Small intestine (tissue), 7 donors: ENCODE measurements at regions not wholly inside any gene's neighbourhood (a gene's known extent, or its start where the extent isn't known, plus 50 kb on each side); places are given as distances from the start of the nearest gene placed in this dataset.

Source experiments
- DNase-seq, 2 donors: peaks; one replicate each; pipeline versions ENCODE4 v3.0.0 to v3.0.0-alpha.2; 2013
- FAIRE-seq: peaks from 2 replicates; lab custom pipeline; 2012; peaks lifted over from hg19 to GRCh38; lab: Jason Lieb, UNC
- H3K27ac ChIP-seq, 3 donors: one replicate each; pipeline ENCODE4 v1.5.1; 2013; ENCODE audit warnings: low read length in 2 of 3, mild to moderate bottlenecking in 2 of 3, control low read depth in 1 of 3, inconsistent platforms in 1 of 3, low read depth in 1 of 3, moderate library complexity in 1 of 3
- H3K27me3 ChIP-seq, 3 donors: one replicate each; pipeline ENCODE4 v1.6.1; 2013; ENCODE audit warnings: low read length in 3 of 3, inconsistent platforms in 1 of 3; ENCODE audit not compliant: control insufficient read depth in 3 of 3, insufficient read depth in 3 of 3
- H3K36me3 ChIP-seq, 3 donors: one replicate each; pipeline ENCODE4 v1.6.1; 2013; ENCODE audit warnings: low read length in 3 of 3, inconsistent platforms in 1 of 3, low read depth in 1 of 3, mild to moderate bottlenecking in 1 of 3, moderate library complexity in 1 of 3; ENCODE audit not compliant: control insufficient read depth in 3 of 3, insufficient read depth in 2 of 3
- H3K4me1 ChIP-seq, 3 donors: one replicate each; pipeline ENCODE4 v1.6.1; 2013; ENCODE audit warnings: low read length in 2 of 3, inconsistent platforms in 1 of 3, low read depth in 1 of 3, mild to moderate bottlenecking in 1 of 3, moderate library complexity in 1 of 3; ENCODE audit not compliant: control insufficient read depth in 3 of 3, insufficient read depth in 2 of 3
- H3K4me3 ChIP-seq, 3 donors: one replicate each; pipeline ENCODE4 v1.5.1; 2013; ENCODE audit warnings: low read length in 3 of 3, control low read depth in 1 of 3, inconsistent platforms in 1 of 3, low read depth in 1 of 3, mild to moderate bottlenecking in 1 of 3, moderate library complexity in 1 of 3
- H3K9me3 ChIP-seq, 2 donors: one replicate each; pipeline ENCODE4 v1.6.1; 2013; ENCODE audit warnings: low read depth in 1 of 2, low read length in 1 of 2; ENCODE audit not compliant: control insufficient read depth in 2 of 2, insufficient read depth in 1 of 2
- WGBS, 3 donors: extraction: QIAGEN DNeasy Blood & Tissue Kit; methylation state at CpG; one replicate each; pipeline ENCODE4 v1.1.7; 2013; 5-methylcytosine and 5-hydroxymethylcytosine counted together
- donor health status: healthy with polysubstance abuse.
- donor health status: control.
- donor health status: control.
- donor health status: Bipolar disorder and iron deficiency.
- donor health status: healthy.

DNA sequence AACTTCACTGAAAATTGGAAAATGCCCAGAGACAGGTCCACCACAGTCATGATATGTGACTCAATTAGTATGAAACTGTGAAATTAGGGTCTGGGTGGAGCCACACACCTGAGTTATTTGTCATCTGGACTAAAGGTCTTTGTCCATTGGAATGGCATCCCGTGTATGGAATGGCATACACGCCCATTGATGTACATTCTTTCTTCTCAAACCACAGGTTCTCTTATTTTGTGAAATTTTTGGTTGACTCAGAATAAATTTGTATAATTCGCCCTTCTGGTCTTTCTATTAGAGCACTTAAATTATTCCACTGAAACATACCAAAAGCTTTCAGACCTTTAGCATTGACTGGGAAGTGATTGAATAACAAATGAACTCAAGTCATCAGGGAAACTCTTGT lies 66.8 kb upstream of the UBE2E1 start:
- FAIRE-seq = no peak

DNA sequence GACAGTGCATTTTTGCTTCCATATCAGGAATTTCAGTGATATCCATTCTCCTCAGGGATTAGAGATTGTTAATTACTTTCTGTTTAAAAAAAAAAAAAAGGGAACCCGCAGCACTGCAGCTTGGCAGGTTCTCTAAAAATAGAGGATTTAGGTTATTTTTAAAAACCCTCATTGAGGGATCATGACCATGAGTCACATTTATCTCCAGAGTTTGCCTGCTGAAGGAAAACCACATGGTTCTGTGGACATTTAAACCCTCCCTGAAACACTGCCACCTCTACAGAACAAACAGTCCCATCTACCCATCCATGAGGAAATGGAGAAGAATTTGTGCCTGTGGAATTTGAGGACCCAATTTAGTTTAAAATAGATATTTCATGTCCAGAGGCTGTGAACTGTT lies 66.2 kb upstream of the UBE2E1 start:
- H3K4me3 ChIP-seq = no peak overlapping the region
- H3K27ac ChIP-seq = no peak overlapping the region
- DNase-seq (no peak), FAIRE-seq (no peak)
- no peaks in the 10 kb centered on the region for H3K36me3 ChIP-seq
- H3K27me3 ChIP-seq = peaks cover 0 to 36% (median 0%) of the 10 kb centered on the region in 3 donors
- H3K9me3 ChIP-seq = no peaks in the 10 kb centered on the region
- 50 to 67% (median 64%) methylated on average over 1 of the region's 1 CpG for WGBS, 3 donors
- H3K4me1 ChIP-seq = no peaks in the 10 kb centered on the region

More for the DNA sequence above, 66.8 kb upstream of the UBE2E1 start:
- Histone ChIP-seq H3K4me3 (no peak overlapping the region), H3K9me3 (no peaks in the 10 kb centered on the region), H3K36me3 (no peaks in the 10 kb centered on the region), H3K4me1 (no peaks in the 10 kb centered on the region), H3K27ac (no peak overlapping the region), H3K27me3 (peaks cover 0 to 30% (median 0%) of the 10 kb centered on the region in 3 donors)
- WGBS, 3 donors = 80 to 88% (median 81%) methylated on average over 3 of the region's 3 CpGs
- no peak for DNase-seq

DNA sequence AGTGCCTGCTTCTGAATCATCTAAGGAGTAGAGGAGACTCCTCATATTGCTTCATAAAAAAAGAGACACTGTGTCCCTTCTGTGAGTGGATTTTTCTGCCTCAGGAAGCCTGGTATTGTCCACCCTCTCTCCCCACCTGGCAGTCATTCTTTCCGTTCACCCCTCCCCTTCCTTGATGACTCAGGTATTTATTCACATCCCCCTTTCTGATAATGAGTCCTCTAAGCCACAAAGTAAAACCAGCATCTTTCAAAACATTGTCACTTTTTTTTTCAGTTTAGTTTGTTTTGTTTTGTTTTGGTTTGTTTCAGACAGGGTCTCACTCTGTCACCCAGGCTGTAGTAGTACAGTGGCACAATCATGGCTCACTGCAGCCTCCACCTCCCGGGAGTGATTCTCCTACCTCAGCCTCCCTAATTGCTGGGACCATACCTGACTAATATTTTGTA lies 65.2 kb upstream of the UBE2E1 start:
- H3K4me3 ChIP-seq = no peak overlapping the region

DNA sequence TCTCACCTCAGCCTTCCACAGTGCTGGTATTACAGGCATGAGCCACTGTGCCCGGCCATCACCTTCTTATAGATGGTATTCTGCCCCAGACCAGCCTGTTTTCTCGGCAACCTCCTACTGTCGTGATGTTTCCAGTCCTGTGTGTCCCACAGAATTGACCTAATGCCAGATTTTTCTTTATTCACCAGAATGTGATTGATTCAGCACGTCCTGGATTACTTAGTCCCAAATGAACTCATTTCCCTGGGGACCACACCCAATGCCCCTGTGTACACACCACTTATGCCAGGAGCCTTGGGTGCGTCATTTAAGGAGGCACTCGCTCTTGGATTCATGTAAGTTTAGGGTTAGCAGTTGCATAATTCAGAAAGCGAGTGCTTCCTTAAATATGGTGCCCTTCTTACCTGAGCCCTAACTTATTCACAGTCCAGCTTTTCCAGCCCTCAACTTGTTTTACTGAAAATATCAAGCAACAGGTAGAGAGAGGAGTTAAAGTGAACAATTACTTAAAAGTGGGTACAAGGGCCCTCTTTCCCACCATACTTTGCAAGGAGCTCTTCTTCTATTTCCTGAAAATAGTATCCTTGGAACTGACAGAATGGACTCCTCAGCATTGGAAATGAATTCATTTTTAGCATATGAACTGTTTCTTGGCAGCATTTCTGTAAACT lies 64.6 kb upstream of the UBE2E1 start:
- FAIRE-seq (no peak), DNase-seq (peak in 1 of 2 donors; percentile 64)
- WGBS, 3 donors = 27 to 66% (median 38%) methylated on average over 7 of the region's 7 CpGs
- H3K9me3 ChIP-seq = no peaks in the 10 kb centered on the region
- no peaks in the 10 kb centered on the region for H3K4me1 ChIP-seq
- no peak overlapping the region for H3K27ac ChIP-seq
- no peak overlapping the region for H3K4me3 ChIP-seq
- H3K27me3 ChIP-seq = peaks cover 0 to 44% (median 0%) of the 10 kb centered on the region in 3 donors
- H3K36me3 ChIP-seq = no peaks in the 10 kb centered on the region

More for the DNA sequence above, 65.2 kb upstream of the UBE2E1 start:
- peaks cover 0 to 43% (median 0%) of the 10 kb centered on the region in 3 donors for H3K27me3 ChIP-seq
- 37 to 56% (median 43%) methylated on average over 2 of the region's 2 CpGs for WGBS, 3 donors
- no peaks in the 10 kb centered on the region for H3K9me3 ChIP-seq
- no peaks in the 10 kb centered on the region for H3K4me1 ChIP-seq
- H3K27ac ChIP-seq = no peak overlapping the region
- FAIRE-seq (no peak), DNase-seq (no peak)
- no peaks in the 10 kb centered on the region for H3K36me3 ChIP-seq

DNA sequence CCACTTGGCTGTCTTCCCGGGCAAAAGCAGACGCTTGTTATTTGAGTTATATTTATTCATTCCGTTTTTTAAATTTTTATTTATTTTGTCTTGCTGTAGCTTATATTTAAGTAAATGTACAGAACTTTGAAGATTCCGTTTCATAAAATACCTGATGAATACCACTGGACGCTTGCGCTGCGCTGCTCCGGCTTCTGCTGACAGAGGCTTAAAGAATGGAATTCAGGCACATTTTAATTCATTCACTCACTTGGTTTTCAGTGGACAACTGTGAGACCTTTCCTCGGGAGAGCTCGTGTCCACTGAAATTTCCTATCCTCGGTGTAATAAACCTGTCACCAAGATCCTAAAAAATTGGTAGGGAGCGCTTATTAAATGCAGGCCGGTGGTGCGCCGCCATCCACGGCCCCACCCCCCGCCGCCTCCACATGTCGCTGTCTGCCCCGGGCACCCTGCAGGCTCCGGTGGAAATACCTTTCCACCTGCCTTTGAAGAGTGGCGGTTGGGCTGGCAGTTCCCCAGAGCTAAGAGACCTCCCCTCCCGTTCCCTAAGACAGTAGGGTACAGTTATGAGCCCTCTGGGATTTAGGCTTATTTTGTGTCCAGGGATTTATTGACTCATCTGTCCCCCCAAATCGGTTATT lies 62.5 kb upstream of the UBE2E1 start:
- Histone ChIP-seq H3K27ac (no peak overlapping the region), H3K36me3 (no peaks in the 10 kb centered on the region), H3K9me3 (no peaks in the 10 kb centered on the region), H3K4me3 (no peak overlapping the region), H3K4me1 (no peaks in the 10 kb centered on the region), H3K27me3 (peaks cover 0 to 44% (median 0%) of the 10 kb centered on the region in 3 donors)
- DNase-seq = peak in 1 of 2 donors; percentile 16
- FAIRE-seq = no peak
- WGBS, 3 donors = 15 to 50% (median 37%) methylated on average over 24 of the region's 24 CpGs

DNA sequence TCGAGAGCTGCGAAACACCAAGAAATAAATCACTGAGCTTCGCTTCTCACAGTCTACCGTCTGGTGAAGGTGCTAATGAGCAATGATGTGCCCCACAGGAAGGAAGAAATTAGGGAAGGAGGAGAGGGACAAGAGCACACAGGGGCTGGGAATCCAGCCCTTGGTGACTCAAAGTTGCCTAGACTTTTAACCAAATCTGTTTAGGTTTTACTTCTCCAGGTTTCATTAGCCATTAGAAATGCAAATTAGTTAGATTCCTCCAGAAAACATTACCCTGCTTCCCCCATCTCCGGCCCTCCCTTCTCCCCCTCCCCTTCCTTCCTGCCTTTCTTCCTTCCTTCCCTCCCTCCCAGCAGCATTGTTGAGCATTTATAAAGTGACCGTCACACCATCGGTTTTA lies 59.3 kb upstream of the UBE2E1 start:
- 75 to 84% (median 82%) methylated on average over 7 of the region's 7 CpGs for whole genome bisulfite sequencing, 3 donors
- no peaks in the 10 kb centered on the region for H3K4me1 ChIP-seq
- no peak for DNase-seq
- peaks cover 0 to 40% (median 0%) of the 10 kb centered on the region in 3 donors for H3K27me3 ChIP-seq
- no peaks in the 10 kb centered on the region for H3K9me3 ChIP-seq
- H3K27ac ChIP-seq = no peak overlapping the region
- no peaks in the 10 kb centered on the region for H3K36me3 ChIP-seq
- H3K4me3 ChIP-seq = no peak overlapping the region
- no peak for FAIRE-seq

DNA sequence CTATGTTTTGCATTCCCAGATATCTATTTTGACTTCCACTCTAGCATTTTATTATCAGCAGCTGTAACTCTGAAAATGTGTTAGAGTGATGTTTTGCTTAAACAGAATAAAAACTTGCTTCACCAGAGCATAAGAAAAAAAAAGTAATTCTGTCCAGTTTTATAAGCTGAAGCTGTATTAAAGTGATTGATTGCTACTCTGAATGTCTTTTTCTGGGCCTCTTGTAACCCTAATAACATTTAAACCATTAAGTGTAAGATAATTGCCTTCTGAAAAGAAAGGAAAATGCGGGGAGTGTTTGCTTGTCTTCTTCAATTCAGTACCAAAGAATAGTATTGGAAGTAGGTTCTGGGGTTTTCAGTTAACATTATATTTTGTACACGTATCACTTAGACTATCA lies 57.9 kb upstream of the UBE2E1 start:
- Histone ChIP-seq H3K27ac (no peak overlapping the region), H3K27me3 (peaks cover 0 to 27% (median 0%) of the 10 kb centered on the region in 3 donors), H3K36me3 (no peaks in the 10 kb centered on the region), H3K4me1 (no peaks in the 10 kb centered on the region), H3K4me3 (no peak overlapping the region), H3K9me3 (no peaks in the 10 kb centered on the region)
- WGBS, 3 donors = 85 to 89% (median 89%) methylated on average over 2 of the region's 2 CpGs
- FAIRE-seq = no peak
- no peak for DNase-seq

DNA sequence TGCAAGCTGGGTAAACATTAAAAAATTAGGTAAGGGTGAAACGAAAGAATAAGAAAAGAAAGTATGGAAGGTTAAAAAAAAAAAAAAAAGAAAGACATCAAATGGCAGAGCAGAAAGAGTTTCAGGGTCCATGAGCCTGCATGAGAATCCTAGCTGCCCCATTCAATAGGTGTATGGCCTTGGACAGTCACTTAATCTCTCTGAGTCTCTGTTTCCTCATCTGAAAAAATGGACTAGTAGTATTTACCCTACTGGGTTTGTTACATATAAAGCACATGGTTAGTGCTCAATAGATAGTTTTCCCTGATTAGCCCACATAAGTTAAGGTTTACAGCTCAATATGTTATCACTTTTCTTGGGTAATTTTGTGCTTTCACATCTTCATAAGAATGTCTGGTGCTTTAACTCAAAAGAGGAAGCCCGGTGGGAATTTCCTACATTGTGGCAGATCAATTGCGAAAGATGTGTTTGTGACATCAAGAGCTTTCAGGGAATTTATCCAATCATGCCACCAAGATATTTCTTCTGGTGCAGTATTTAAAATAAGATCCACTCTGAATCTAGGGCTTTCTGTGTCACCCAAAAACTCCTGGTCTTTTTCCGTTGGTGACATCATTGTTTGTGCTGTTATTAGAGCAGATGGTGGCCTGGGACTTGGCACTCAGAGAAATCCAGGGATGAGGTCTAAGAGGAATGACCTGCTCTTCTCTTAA lies 57.2 kb upstream of the UBE2E1 start:
- no peaks in the 10 kb centered on the region for H3K36me3 ChIP-seq
- WGBS, 3 donors = 66 to 76% (median 73%) methylated on average over 4 of the region's 4 CpGs
- no peak overlapping the region for H3K4me3 ChIP-seq
- DNase-seq (no peak), FAIRE-seq (no peak)
- H3K9me3 ChIP-seq = no peaks in the 10 kb centered on the region
- no peak overlapping the region for H3K27ac ChIP-seq
- H3K27me3 ChIP-seq = peaks cover 0 to 21% (median 0%) of the 10 kb centered on the region in 3 donors
- H3K4me1 ChIP-seq = no peaks in the 10 kb centered on the region
